ENCODE measurements at regions not wholly inside any gene's neighbourhood (a gene's known extent, or its start where the extent isn't known, plus 50 kb on each side); places are given as distances from the start of the nearest gene placed in this dataset.
A peak's percentile ranks its signal among the peaks of the same experiment; 100 is the strongest.

DNA sequence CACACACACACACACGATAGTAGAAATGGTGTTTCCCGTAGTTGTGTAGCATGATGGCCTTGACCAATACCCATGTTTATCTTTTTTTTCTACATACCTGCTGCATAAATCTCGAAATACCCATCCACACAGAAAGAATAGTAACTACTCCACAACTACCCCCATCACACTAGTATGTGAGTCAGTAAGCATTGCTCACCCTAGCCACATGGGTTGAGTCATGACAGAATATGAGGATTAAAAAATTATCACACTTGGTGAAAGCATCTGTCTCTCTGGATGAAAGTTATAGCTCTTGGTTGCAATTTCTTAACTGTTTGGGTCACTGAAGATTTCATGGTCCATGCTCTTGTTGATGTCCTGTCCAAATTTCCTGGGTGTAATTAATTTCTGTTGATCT, 103.4 kb upstream of the MDFIC start:
- no peak for TF ChIP-seq CTCF (IDR thresholded peaks at IDR 0.05; ENCODE audit: insufficient read depth, low read length)
- H3K4me3 ChIP-seq (ENCODE audit: low read depth, low read length) = no peak overlapping the region
- DNase-seq (ENCODE audit: low read depth) = peak; percentile 61

GRCh38 chr7:114819616-114820362, 102.1 kb upstream of the MDFIC start:
- TF ChIP-seq CTCF (IDR thresholded peaks at IDR 0.05; ENCODE audit: insufficient read depth, low read length) = no peak
- peak; percentile 99 for DNase-seq (ENCODE audit: low read depth)
- no peak overlapping the region for H3K4me3 ChIP-seq (ENCODE audit: low read depth, low read length)

GRCh38 chr7:114821030-114821900, 100.6 kb upstream of the MDFIC start:
- TF ChIP-seq CTCF (IDR thresholded peaks at IDR 0.05; ENCODE audit: insufficient read depth, low read length) = no peak
- peak; percentile 79 for DNase-seq (ENCODE audit: low read depth)
- H3K4me3 ChIP-seq (ENCODE audit: low read depth, low read length) = no peak overlapping the region

DNA sequence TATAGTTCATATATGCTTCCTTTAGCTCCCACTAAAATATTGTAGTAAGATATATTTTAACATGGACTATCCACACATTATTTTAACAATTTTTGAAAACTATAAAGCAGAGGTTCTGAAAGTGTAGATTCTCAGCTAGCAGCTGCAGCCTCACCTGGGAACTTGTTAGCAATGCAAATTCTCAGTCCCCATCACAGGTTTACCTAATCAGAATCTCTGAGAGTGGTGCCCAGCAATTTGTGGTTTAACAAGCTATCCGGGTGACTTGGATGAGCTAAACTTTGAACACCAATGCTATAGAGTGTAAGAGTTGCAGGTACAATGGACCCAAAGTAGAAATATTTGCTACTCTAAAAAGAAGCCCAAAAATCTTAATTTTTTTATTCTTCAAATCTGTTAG, 99.8 kb upstream of the MDFIC start:
- no peak for TF ChIP-seq CTCF (IDR thresholded peaks at IDR 0.05; ENCODE audit: insufficient read depth, low read length)
- no peak for DNase-seq (ENCODE audit: low read depth)
- no peak overlapping the region for H3K4me3 ChIP-seq (ENCODE audit: low read depth, low read length)

DNA sequence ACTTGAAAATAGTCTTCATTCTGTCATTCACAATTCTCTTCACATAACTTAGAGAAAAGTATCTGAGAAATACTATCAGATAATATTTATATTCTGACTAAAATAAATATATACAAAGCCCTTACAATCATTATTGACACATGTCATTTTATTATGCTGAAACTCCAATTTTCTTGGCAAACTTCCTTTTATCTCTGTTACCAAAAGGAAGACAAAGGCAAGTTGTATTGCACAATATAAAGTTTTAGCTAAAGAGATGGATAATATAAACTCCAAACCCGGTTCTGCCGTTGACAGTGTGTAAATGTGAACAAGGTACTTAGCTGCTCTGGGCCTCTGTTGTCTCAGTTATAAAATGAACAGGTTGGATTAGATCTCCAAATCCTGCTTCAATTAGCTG, 99.0 kb upstream of the MDFIC start:
- no peak for DNase-seq (ENCODE audit: low read depth)
- TF ChIP-seq CTCF (IDR thresholded peaks at IDR 0.05; ENCODE audit: insufficient read depth, low read length) = no peak
- H3K4me3 ChIP-seq (ENCODE audit: low read depth, low read length) = no peak overlapping the region

- TF ChIP-seq CTCF (IDR thresholded peaks at IDR 0.05; ENCODE audit: insufficient read depth, low read length) = no peak
- DNase-seq (ENCODE audit: low read depth) = peak; percentile 51
- no peak overlapping the region for H3K4me3 ChIP-seq (ENCODE audit: low read depth, low read length)
These were observed 98.6 kb upstream of the MDFIC start for GRCh38 chr7:114823290-114823689.

All from fibroblast of the aortic adventitia (primary cell).